ENCODE measurements at regions not wholly inside any gene's neighbourhood (a gene's known extent, or its start where the extent isn't known, plus 50 kb on each side); places are given as distances from the start of the nearest gene placed in this dataset.

GRCh38 chr3:25015599-25015998, 412.5 kb upstream of the RARB start:
- Histone ChIP-seq H3K4me3 (no peak overlapping the region), H3K9ac (ENCODE audit: insufficient read depth in 1 of 2, low read depth in 2 of 2, low read length in 2 of 2) (no peak overlapping the region), H3K9me1 (ENCODE audit: control insufficient read depth, insufficient read depth, low read length) (no peaks in the 10 kb centered on the region), H3K27ac (ENCODE audit: extremely low read depth, low read depth, low read length) (no peak overlapping the region), H3K27me3 (ENCODE audit: control insufficient read depth in 2 of 2, insufficient read depth in 2 of 2, low read length in 2 of 2) (no peaks in the 10 kb centered on the region), H3K9me3 (replicated peaks; ENCODE audit: control insufficient read depth, insufficient read depth, low read depth, low read length) (no peaks in the 10 kb centered on the region), H3K79me2 (ENCODE audit: control insufficient read depth, insufficient read depth, low read length) (no peaks in the 10 kb centered on the region), H3K36me3 (ENCODE audit: control insufficient read depth, insufficient read depth, low read length) (no peaks in the 10 kb centered on the region), H4K20me1 (replicated peaks; ENCODE audit: control insufficient read depth, insufficient read depth, low read length) (no peaks in the 10 kb centered on the region), H3K4me1 (replicated peaks in 1 of 2; ENCODE audit: control insufficient read depth in 2 of 2, insufficient read depth in 2 of 2, low read length in 2 of 2) (no peaks in the 10 kb centered on the region), H3K4me2 (ENCODE audit: insufficient read depth, low read length) (no peak overlapping the region), H2AFZ (ENCODE audit: low read depth, low read length) (no peak overlapping the region)
- DNase-seq (ENCODE audit: extremely low read depth in 1 of 4, low spot score in 3 of 4) (no peak), ATAC-seq (no peak), FAIRE-seq (no peak)
- intact Hi-C loops (cut with micrococcal nuclease) (no loop called here), in situ Hi-C loops (cut with MboI) (no loop called here)
- ChIA-PET CTCF (ENCODE audit: low intra/inter-chr PET ratio) (no interaction called here), POLR2A (no interaction called here)
- no TSS peak for BruUV-seq (replicated peaks)
- TF ChIP-seq ATF6 (CRISPR knock-in tag; IDR thresholded peaks at IDR 0.05) (no peak), BCL6 (CRISPR knock-in tag; IDR thresholded peaks at IDR 0.05) (no peak), TAF1 (IDR thresholded peaks at IDR 0.05; ENCODE audit: control insufficient read depth, extremely low read depth, insufficient read depth, low read length, severe bottlenecking) (no peak), RB1 (IDR thresholded peaks at IDR 0.05; ENCODE audit: low read depth) (no peak), NCOA6 (IDR thresholded peaks at IDR 0.05) (no peak), TEAD1 (CRISPR knock-in tag; IDR thresholded peaks at IDR 0.05) (no peak), PHB2 (IDR thresholded peaks at IDR 0.05; ENCODE audit: low read depth) (no peak)

All from K562 (cell line).